Fibroblast of villous mesenchyme (primary cell): ENCODE measurements at regions not wholly inside any gene's neighbourhood (a gene's known extent, or its start where the extent isn't known, plus 50 kb on each side); places are given as distances from the start of the nearest gene placed in this dataset.
"Not testable (repeated sequence)": the region's sequence is repeated elsewhere in the genome, so short reads cannot be mapped to it uniquely, and the experiment has no call there.

Source experiments
- DNase-seq: peaks from one replicate; pipeline ENCODE4 v3.0.0-alpha.2; 2010; ENCODE audit warnings: low read depth
- H3K4me3 ChIP-seq: 2 replicates; pipeline ENCODE4 v1.5.1; 2011; ENCODE audit warnings: low read depth, mild to moderate bottlenecking, low read length
- CTCF ChIP-seq: IDR thresholded peaks from 2 replicates; pipeline ENCODE4 v1.5.1; 2012; ENCODE audit warnings: low read depth, mild to moderate bottlenecking, low read length; ENCODE audit not compliant: insufficient read depth

GRCh38 chr5:53169933-53170332 lies 60.4 kb upstream of the MOCS2 start:
- no peak overlapping the region for H3K4me3 ChIP-seq
- no peak for TF ChIP-seq CTCF
- DNase-seq: no peak

- TF ChIP-seq CTCF: peak; percentile 79
- DNase-seq: peak; percentile 48
- H3K4me3 ChIP-seq: no peak overlapping the region
Observed at GRCh38 chr5:53170746-53171349, 61.3 kb upstream of the MOCS2 start.

GRCh38 chr5:53172073-53172472 lies 62.5 kb upstream of the MOCS2 start:
- not testable (repeated sequence) for H3K4me3 ChIP-seq, DNase-seq

GRCh38 chr5:53172630-53173029 lies 63.1 kb upstream of the MOCS2 start:
- no peak for DNase-seq
- H3K4me3 ChIP-seq: no peak overlapping the region
- no peak for TF ChIP-seq CTCF

GRCh38 chr5:53173083-53173482 lies 63.5 kb upstream of the MOCS2 start:
- DNase-seq: no peak
- H3K4me3 ChIP-seq: no peak overlapping the region
- no peak for TF ChIP-seq CTCF

- no peak for DNase-seq
- no peak for TF ChIP-seq CTCF
- no peak overlapping the region for H3K4me3 ChIP-seq
Observed at GRCh38 chr5:53178830-53179229, 69.3 kb upstream of the MOCS2 start.

GRCh38 chr5:53179691-53180090 lies 70.1 kb upstream of the MOCS2 start:
- DNase-seq: no peak
- no peak for TF ChIP-seq CTCF
- H3K4me3 ChIP-seq: no peak overlapping the region
